Activated CD8-positive, alpha-beta T cell treated with anti-CD3 and anti-CD28 coated beads, Interleukin-2, amount 10 ng/mL, durations not matched to agents 7 days and 5 days (primary cell): ENCODE measurements at regions not wholly inside any gene's neighbourhood (a gene's known extent, or its start where the extent isn't known, plus 50 kb on each side); places are given as distances from the start of the nearest gene placed in this dataset.
A peak's percentile ranks its signal among the peaks of the same experiment; 100 is the strongest.

Experiments
- ATAC-seq: fragments of 150-1000 bp; cut with Tn5 transposase; one replicate; pipeline ENCODE4 v1.10.0; 2021; ENCODE audit warnings: moderate library complexity
- CTCF ChIA-PET: fragments of 350-600 bp; sonication (Branson Sonifier 250); formaldehyde crosslinking; loops from one replicate; lab custom pipeline; 2021; ENCODE audit warnings: antibody characterized with exemption; lab: Charles Lee
- POLR2A ChIA-PET: fragments of 350-600 bp; sonication (Branson Sonifier 250); formaldehyde crosslinking; loops from one replicate; lab custom pipeline; 2021; ENCODE audit warnings: antibody characterized with exemption; lab: Charles Lee
- DNase-seq: peaks from one replicate; pipeline ENCODE4 v3.0.0-alpha.2; 2020
- H3K27ac Mint-ChIP-seq: one replicate; pipeline ENCODE4 v1.8.0; 2021; ENCODE audit warnings: mild to moderate bottlenecking, mixed read lengths
- H3K27me3 Mint-ChIP-seq: one replicate; pipeline ENCODE4 v1.8.0; 2021; ENCODE audit warnings: low read depth, mixed read lengths
- H3K36me3 Mint-ChIP-seq: one replicate; pipeline ENCODE4 v1.8.0; 2021; ENCODE audit warnings: low read depth, mixed read lengths
- H3K4me1 Mint-ChIP-seq: one replicate; pipeline ENCODE4 v1.8.0; 2021; ENCODE audit warnings: low read depth, mixed read lengths
- H3K4me3 Mint-ChIP-seq: one replicate; pipeline ENCODE4 v1.8.0; 2021; ENCODE audit warnings: mild to moderate bottlenecking, mixed read lengths
- H3K9me3 Mint-ChIP-seq: one replicate; pipeline ENCODE4 v1.8.0; 2022; ENCODE audit warnings: mixed read lengths; ENCODE audit not compliant: insufficient read depth

GRCh38 chr5:91514400-91514799, 131.3 kb upstream of the ARRDC3 start:
- DNase-seq, result no peak
- no peaks in the 10 kb centered on the region for H3K27me3 Mint-ChIP-seq
- no peak overlapping the region for H3K4me3 Mint-ChIP-seq
- ATAC-seq, result no peak
- no peaks in the 10 kb centered on the region for H3K4me1 Mint-ChIP-seq
- H3K36me3 Mint-ChIP-seq, result no peaks in the 10 kb centered on the region
- H3K27ac Mint-ChIP-seq, result no peak overlapping the region
- POLR2A ChIA-PET, result no interaction called here
- H3K9me3 Mint-ChIP-seq, result no peaks in the 10 kb centered on the region
- CTCF ChIA-PET, result interaction anchor here (0.7 to 1.1 kb wide), 2 partner anchors 13 to 19 kb away, joined by 3 read pairs; no protein-coding TSS in a partner anchor

- Mint-ChIP-seq H3K4me1 (no peaks in the 10 kb centered on the region), H3K27me3 (no peaks in the 10 kb centered on the region), H3K36me3 (no peaks in the 10 kb centered on the region), H3K27ac (no peak overlapping the region), H3K4me3 (no peak overlapping the region), H3K9me3 (no peaks in the 10 kb centered on the region)
- DNase-seq, result no peak
- CTCF ChIA-PET, result no interaction called here
- POLR2A ChIA-PET, result no interaction called here
- ATAC-seq, result no peak
Measured at GRCh38 chr5:91503321-91503720, 120.2 kb upstream of the ARRDC3 start.

- no peak overlapping the region for H3K27ac Mint-ChIP-seq
- H3K9me3 Mint-ChIP-seq, result no peaks in the 10 kb centered on the region
- no peaks in the 10 kb centered on the region for H3K4me1 Mint-ChIP-seq
- no peak for DNase-seq
- ChIA-PET POLR2A (no interaction called here), CTCF (interaction anchor here (0.7 to 3.1 kb wide), 3 partner anchors 9 to 142 kb away, joined by 3 to 19 read pairs (median 7); no protein-coding TSS in a partner anchor)
- H3K27me3 Mint-ChIP-seq, result peaks cover 2% of the 10 kb centered on the region
- H3K4me3 Mint-ChIP-seq, result no peak overlapping the region
- H3K36me3 Mint-ChIP-seq, result no peaks in the 10 kb centered on the region
- ATAC-seq, result no peak
Measured at GRCh38 chr5:91500758-91501157, 117.6 kb upstream of the ARRDC3 start.

- DNase-seq (no peak), ATAC-seq (peak; percentile 60)
- POLR2A ChIA-PET, result no interaction called here
- Mint-ChIP-seq H3K9me3 (no peaks in the 10 kb centered on the region), H3K27ac (no peak overlapping the region), H3K36me3 (no peaks in the 10 kb centered on the region), H3K4me1 (no peaks in the 10 kb centered on the region), H3K27me3 (peaks cover 2% of the 10 kb centered on the region), H3K4me3 (no peak overlapping the region)
- CTCF ChIA-PET, result interaction anchor here (1.0 to 3.1 kb wide), 6 partner anchors 8 to 430 kb away, joined by 3 to 19 read pairs (median 3); no protein-coding TSS in a partner anchor
Measured at GRCh38 chr5:91499943-91500531, 116.9 kb upstream of the ARRDC3 start.

- H3K27ac Mint-ChIP-seq, result no peak overlapping the region
- no peak overlapping the region for H3K4me3 Mint-ChIP-seq
- POLR2A ChIA-PET, result no interaction called here
- peaks cover 2% of the 10 kb centered on the region for H3K27me3 Mint-ChIP-seq
- H3K9me3 Mint-ChIP-seq, result no peaks in the 10 kb centered on the region
- H3K36me3 Mint-ChIP-seq, result no peaks in the 10 kb centered on the region
- DNase-seq (no peak), ATAC-seq (no peak)
- CTCF ChIA-PET, result no interaction called here
- peaks cover 9% of the 10 kb centered on the region for H3K4me1 Mint-ChIP-seq
Measured at GRCh38 chr5:91495699-91496098, 112.6 kb upstream of the ARRDC3 start.

- no peak for ATAC-seq
- CTCF ChIA-PET, result interaction anchor here (0.8 to 1.5 kb wide), 2 partner anchors 11 to 12 kb away, joined by 3 read pairs; no protein-coding TSS in a partner anchor
- POLR2A ChIA-PET, result interaction anchor here (1.3 kb wide), 1 partner anchor 112 kb away, joined by 3 read pairs; the partner anchor contains the start of gene ARRDC3
Measured at GRCh38 chr5:91494447-91494996, 111.4 kb upstream of the ARRDC3 start.

GRCh38 chr5:91493086-91493485, 110.0 kb upstream of the ARRDC3 start:
- POLR2A ChIA-PET, result interaction anchor here (1.3 kb wide), 1 partner anchor 110 kb away, joined by 3 read pairs; the partner anchor contains the start of gene ARRDC3
- CTCF ChIA-PET, result no interaction called here
- ATAC-seq (no peak), DNase-seq (no peak)
- Mint-ChIP-seq H3K27me3 (peaks cover 2% of the 10 kb centered on the region), H3K4me3 (no peak overlapping the region), H3K27ac (no peak overlapping the region), H3K9me3 (no peaks in the 10 kb centered on the region), H3K36me3 (no peaks in the 10 kb centered on the region), H3K4me1 (peaks cover 9% of the 10 kb centered on the region)

More at GRCh38 chr5:91494447-91494996, 111.4 kb upstream of the ARRDC3 start:
- Mint-ChIP-seq H3K9me3 (no peaks in the 10 kb centered on the region), H3K4me3 (no peak overlapping the region), H3K4me1 (peaks cover 9% of the 10 kb centered on the region), H3K36me3 (no peaks in the 10 kb centered on the region), H3K27me3 (peaks cover 2% of the 10 kb centered on the region), H3K27ac (no peak overlapping the region)
- DNase-seq, result no peak

- Mint-ChIP-seq H3K4me3 (no peak overlapping the region), H3K27ac (no peak overlapping the region), H3K36me3 (no peaks in the 10 kb centered on the region), H3K9me3 (no peaks in the 10 kb centered on the region), H3K4me1 (peaks cover 9% of the 10 kb centered on the region), H3K27me3 (no peaks in the 10 kb centered on the region)
- ChIA-PET POLR2A (no interaction called here), CTCF (interaction anchor here (2.1 kb wide), 1 partner anchor 10 kb away, joined by 7 read pairs; no protein-coding TSS in a partner anchor)
- ATAC-seq, result no peak
- no peak for DNase-seq
Measured at GRCh38 chr5:91491229-91491628, 108.1 kb upstream of the ARRDC3 start.

- ChIA-PET CTCF (interaction anchor here (0.8 kb wide), 1 partner anchor 9 kb away, joined by 3 read pairs; no protein-coding TSS in a partner anchor), POLR2A (no interaction called here)
- no peaks in the 10 kb centered on the region for H3K36me3 Mint-ChIP-seq
- no peak overlapping the region for H3K27ac Mint-ChIP-seq
- H3K4me3 Mint-ChIP-seq, result no peak overlapping the region
- no peaks in the 10 kb centered on the region for H3K9me3 Mint-ChIP-seq
- H3K4me1 Mint-ChIP-seq, result peaks cover 9% of the 10 kb centered on the region
- peaks cover 2% of the 10 kb centered on the region for H3K27me3 Mint-ChIP-seq
- no peak for ATAC-seq
- DNase-seq, result no peak
Measured at GRCh38 chr5:91490316-91490715, 107.2 kb upstream of the ARRDC3 start.

- Mint-ChIP-seq H3K36me3 (no peaks in the 10 kb centered on the region), H3K9me3 (no peaks in the 10 kb centered on the region), H3K4me3 (no peak overlapping the region), H3K4me1 (peaks cover 3% of the 10 kb centered on the region), H3K27me3 (peaks cover 2% of the 10 kb centered on the region), H3K27ac (no peak overlapping the region)
- CTCF ChIA-PET, result interaction anchor here (0.6 kb wide), 1 partner anchor 68 kb away, joined by 3 read pairs; no protein-coding TSS in a partner anchor
- DNase-seq, result no peak
- no peak for ATAC-seq
- POLR2A ChIA-PET, result no interaction called here
Measured at GRCh38 chr5:91487420-91487819, 104.3 kb upstream of the ARRDC3 start.

GRCh38 chr5:91486638-91487037, 103.5 kb upstream of the ARRDC3 start:
- DNase-seq (no peak), ATAC-seq (no peak)
- ChIA-PET POLR2A (no interaction called here), CTCF (interaction anchor here (0.8 kb wide), 1 partner anchor 67 kb away, joined by 3 read pairs; no protein-coding TSS in a partner anchor)
- H3K4me3 Mint-ChIP-seq, result no peak overlapping the region
- no peaks in the 10 kb centered on the region for H3K9me3 Mint-ChIP-seq
- no peak overlapping the region for H3K27ac Mint-ChIP-seq
- H3K4me1 Mint-ChIP-seq, result no peaks in the 10 kb centered on the region
- no peaks in the 10 kb centered on the region for H3K36me3 Mint-ChIP-seq
- peaks cover 2% of the 10 kb centered on the region for H3K27me3 Mint-ChIP-seq

- no peak overlapping the region for H3K27ac Mint-ChIP-seq
- ChIA-PET POLR2A (no interaction called here), CTCF (no interaction called here)
- H3K4me1 Mint-ChIP-seq, result peaks cover under 1% of the 10 kb centered on the region
- ATAC-seq (no peak), DNase-seq (no peak)
- H3K36me3 Mint-ChIP-seq, result no peaks in the 10 kb centered on the region
- no peaks in the 10 kb centered on the region for H3K9me3 Mint-ChIP-seq
- H3K4me3 Mint-ChIP-seq, result no peak overlapping the region
- H3K27me3 Mint-ChIP-seq, result peaks cover 2% of the 10 kb centered on the region
Measured at GRCh38 chr5:91484662-91485061, 101.5 kb upstream of the ARRDC3 start.
